H1 (cell line): ENCODE measurements at regions not wholly inside any gene's neighbourhood (a gene's known extent, or its start where the extent isn't known, plus 50 kb on each side); places are given as distances from the start of the nearest gene placed in this dataset.

Experiments used
- CTCF ChIA-PET: fragments of 300-600 bp; sonication (Branson Sonifier 250); formaldehyde crosslinking; loops from one replicate; lab custom pipeline; 2021; ENCODE audit not compliant: partially characterized antibody; lab: Charles Lee
- POLR2A ChIA-PET: fragments of 300-600 bp; sonication (Branson Sonifier 250); formaldehyde crosslinking; loops from one replicate; lab custom pipeline; 2021; ENCODE audit warnings: inconsistent platforms; ENCODE audit not compliant: partially characterized antibody; lab: Charles Lee
- DNase-seq, 2 experiments: peaks; one replicate each; pipeline versions ENCODE4 v3.0.0 to v3.0.0-alpha.2; 2010 to 2022; ENCODE audit warnings: low spot score in 2 of 2, low read depth in 1 of 2, mixed read lengths in 1 of 2
- FAIRE-seq: peaks from 2 replicates; lab custom pipeline; 2011; peaks lifted over from hg19 to GRCh38; lab: Jason Lieb, UNC
- H2AFZ ChIP-seq: 2 replicates; pipeline ENCODE4 v1.8.1; 2012; ENCODE audit warnings: low read length, inconsistent platforms
- H2AK5ac ChIP-seq: 2 replicates; pipeline ENCODE4 v1.6.1; 2013; ENCODE audit warnings: low read depth, low read length
- H2BK120ac ChIP-seq: replicated peaks from 2 replicates; pipeline ENCODE3; 2013; ENCODE audit warnings: low read depth, low read length, inconsistent platforms
- H2BK12ac ChIP-seq: 2 replicates; pipeline ENCODE4 v1.6.1; 2013; ENCODE audit warnings: low read depth, low read length
- H2BK15ac ChIP-seq: 2 replicates; pipeline ENCODE4 v1.6.1; 2013; ENCODE audit warnings: low read length
- H2BK20ac ChIP-seq: 2 replicates; pipeline ENCODE4 v1.6.1; 2013; ENCODE audit warnings: low read length
- H2BK5ac ChIP-seq: 2 replicates; pipeline ENCODE4 v1.6.1; 2013; ENCODE audit warnings: low read depth, low read length
- H3K14ac ChIP-seq: 2 replicates; pipeline ENCODE4 v1.6.1; 2013; ENCODE audit warnings: inconsistent platforms; ENCODE audit not compliant: insufficient read length
- H3K18ac ChIP-seq: 2 replicates; pipeline ENCODE4 v1.6.1; 2013; ENCODE audit warnings: low read length; ENCODE audit errors: extremely low read depth
- H3K23ac ChIP-seq: 2 replicates; pipeline ENCODE4 v1.6.1; 2013; ENCODE audit warnings: inconsistent platforms; ENCODE audit not compliant: insufficient read length
- H3K23me2 ChIP-seq: 2 replicates; pipeline ENCODE4 v1.6.1; 2013; ENCODE audit warnings: low read depth, low read length
- H3K27ac ChIP-seq: 2 replicates; pipeline ENCODE4 v1.6.1; 2011; ENCODE audit warnings: low read depth, low read length, inconsistent platforms
- H3K27me3 ChIP-seq, 4 experiments: replicated peaks in 1 of 4; 1 replicate in 1 of 4; 2 replicates in 3 of 4; pipeline versions ENCODE4 v1.6.1 to v1.8.1; 2011 to 2013; ENCODE audit warnings: low read length in 3 of 4, mild to moderate bottlenecking in 3 of 4, inconsistent platforms in 2 of 4, mixed read lengths in 2 of 4, moderate library complexity in 1 of 4; ENCODE audit not compliant: control insufficient read depth in 3 of 4, insufficient read depth in 3 of 4; ENCODE audit errors: extremely low read depth in 1 of 4
- H3K36me3 ChIP-seq, 4 experiments: 2 replicates each; pipeline versions ENCODE4 v1.6.1 to v1.8.1; 2011 to 2013; ENCODE audit warnings: mild to moderate bottlenecking in 4 of 4, low read length in 3 of 4, moderate library complexity in 2 of 4, control low read depth in 1 of 4, inconsistent platforms in 1 of 4; ENCODE audit not compliant: insufficient read depth in 4 of 4, control insufficient read depth in 2 of 4
- H3K4ac ChIP-seq: replicated peaks from 2 replicates; pipeline ENCODE3; 2013; ENCODE audit warnings: low read length, low read depth, mixed read lengths, inconsistent platforms; ENCODE audit not compliant: insufficient read length
- H3K4me1 ChIP-seq, 4 experiments: replicated peaks in 1 of 4; 1 replicate in 1 of 4; 2 replicates in 3 of 4; pipeline versions ENCODE4 v1.6.1 to v1.8.1; 2011 to 2013; ENCODE audit warnings: low read length in 3 of 4, inconsistent platforms in 2 of 4, mixed read lengths in 1 of 4; ENCODE audit not compliant: insufficient read depth in 4 of 4, control insufficient read depth in 3 of 4
- H3K4me2 ChIP-seq, 2 experiments: 2 replicates each; pipeline versions ENCODE4 v1.6.1 to v1.8.1; 2011 to 2013; ENCODE audit warnings: low read depth in 2 of 2, low read length in 2 of 2, control low read depth in 1 of 2, inconsistent platforms in 1 of 2, mild to moderate bottlenecking in 1 of 2; ENCODE audit not compliant: insufficient read depth in 1 of 2
- H3K4me3 ChIP-seq, 4 experiments: fragments of 200-600, 300-600 bp in 1 of 4; sonication (generic), shearing (Covaris generic), sonication (Bioruptor Twin) in 1 of 4; 2 replicates each; pipeline versions ENCODE4 v1.5.1 to v1.8.1; 2011 to 2016; ENCODE audit warnings: low read length in 4 of 4, low read depth in 3 of 4, control low read depth in 2 of 4, inconsistent platforms in 2 of 4, mild to moderate bottlenecking in 2 of 4, mixed read lengths in 1 of 4, moderate library complexity in 1 of 4; ENCODE audit not compliant: insufficient read depth in 2 of 4; ENCODE audit errors: extremely low read depth in 1 of 4
- H3K56ac ChIP-seq: replicated peaks from 2 replicates; pipeline ENCODE3; 2013; ENCODE audit warnings: low read depth, mild to moderate bottlenecking, mixed read lengths, low read length, inconsistent platforms; ENCODE audit not compliant: insufficient read length
- H3K79me1 ChIP-seq: 2 replicates; pipeline ENCODE4 v1.6.1; 2013; ENCODE audit warnings: low read depth, low read length, control low read depth
- H3K79me2 ChIP-seq, 2 experiments: 2 replicates each; pipeline versions ENCODE4 v1.6.1 to v1.8.1; 2012 to 2013; ENCODE audit warnings: low read length in 2 of 2, mild to moderate bottlenecking in 2 of 2, inconsistent platforms in 1 of 2; ENCODE audit not compliant: insufficient read depth in 2 of 2, control insufficient read depth in 1 of 2
- H3K9ac ChIP-seq, 4 experiments: replicated peaks in 1 of 4; 1 replicate in 1 of 4; 2 replicates in 3 of 4; pipeline versions ENCODE4 v1.6.1 to v1.8.1; 2011 to 2013; ENCODE audit warnings: low read depth in 3 of 4, low read length in 3 of 4, control low read depth in 2 of 4, mild to moderate bottlenecking in 2 of 4, moderate library complexity in 2 of 4, inconsistent platforms in 1 of 4; ENCODE audit errors: extremely low read depth in 1 of 4
- H3K9me3 ChIP-seq, 2 experiments: 2 replicates each; pipeline versions ENCODE4 v1.6.1 to v1.8.1; 2012 to 2013; ENCODE audit warnings: mild to moderate bottlenecking in 2 of 2, moderate library complexity in 2 of 2, control low read depth in 1 of 2, inconsistent platforms in 1 of 2, low read depth in 1 of 2, low read length in 1 of 2, mixed read lengths in 1 of 2; ENCODE audit not compliant: insufficient read depth in 2 of 2
- H4K20me1 ChIP-seq, 2 experiments: replicated peaks in 1 of 2; 2 replicates each; pipeline versions ENCODE3 to v1.8.1; 2011 to 2013; ENCODE audit warnings: inconsistent platforms in 2 of 2, low read length in 2 of 2, mild to moderate bottlenecking in 1 of 2; ENCODE audit not compliant: insufficient read depth in 2 of 2, control insufficient read depth in 1 of 2
- H4K5ac ChIP-seq: 2 replicates; pipeline ENCODE4 v1.6.1; 2013; ENCODE audit warnings: low read length, low read depth, mixed read lengths, inconsistent platforms; ENCODE audit not compliant: insufficient read length
- H4K8ac ChIP-seq: 2 replicates; pipeline ENCODE4 v1.8.0; 2013; ENCODE audit warnings: mild to moderate bottlenecking, moderate library complexity, low read length, inconsistent platforms; ENCODE audit not compliant: insufficient read depth; ENCODE audit errors: extremely low read depth
- H4K91ac ChIP-seq: replicated peaks from 2 replicates; pipeline ENCODE3; 2013; ENCODE audit warnings: low read length, mixed read lengths, inconsistent platforms; ENCODE audit not compliant: insufficient read length
- ATF3 ChIP-seq: IDR thresholded peaks from 2 replicates; pipeline ENCODE4 v1.6.1; 2011; ENCODE audit warnings: low read depth, mild to moderate bottlenecking, low read length; ENCODE audit not compliant: insufficient read depth
- BCL11A ChIP-seq, 2 experiments: IDR thresholded peaks; one replicate each; pipeline ENCODE4 v1.6.1; 2011; ENCODE audit warnings: low read depth in 2 of 2, low read length in 2 of 2, mild to moderate bottlenecking in 2 of 2
- CTBP2 ChIP-seq: IDR thresholded peaks from 2 replicates; pipeline ENCODE4 v1.7.0; 2011; ENCODE audit warnings: borderline replicate concordance, mild to moderate bottlenecking, moderate library complexity, mixed read lengths, low read length; ENCODE audit not compliant: insufficient read depth, insufficient read length
- MAFK ChIP-seq: IDR thresholded peaks from 2 replicates; pipeline ENCODE4 v1.6.1; 2012; ENCODE audit warnings: low read depth, mild to moderate bottlenecking, improper control_type of control experiment, low read length
- NANOG ChIP-seq: IDR thresholded peaks from 2 replicates; pipeline ENCODE4 v1.6.1; 2011; ENCODE audit warnings: low read length, low read depth, mild to moderate bottlenecking, inconsistent platforms; ENCODE audit not compliant: insufficient read depth, poor library complexity, severe bottlenecking
- RXRA ChIP-seq: IDR thresholded peaks from 2 replicates; pipeline ENCODE4 v1.6.1; 2011; ENCODE audit warnings: low read depth, mild to moderate bottlenecking, low read length, moderate library complexity; ENCODE audit not compliant: insufficient read depth
- SIRT6 ChIP-seq: IDR thresholded peaks from one replicate; pipeline ENCODE4 v1.7.1; 2012; ENCODE audit warnings: low read length, inconsistent platforms
- WGBS, 2 experiments: shearing (Covaris generic) in 1 of 2; methylation state at CpG; one replicate each; pipeline versions ENCODE4 v1.1.6 to v1.1.7; 2013 to 2015; ENCODE audit warnings: low lambda C conversion rate in 2 of 2, mixed read lengths in 2 of 2, inconsistent platforms in 1 of 2, low coverage in 1 of 2, missing lambda C conversion rate in 1 of 2; ENCODE audit not compliant: insufficient replicate concordance in 2 of 2, insufficient coverage in 1 of 2, insufficient read length in 1 of 2; ENCODE audit errors: extremely low coverage in 1 of 2, missing lambda C conversion rate in 1 of 2; 5-methylcytosine and 5-hydroxymethylcytosine counted together

GRCh38 chr22:49541693-49542230 lies 285.9 kb downstream of the BRD1 start:
- FAIRE-seq = no peak
- CTCF ChIA-PET = interaction anchor here (0.7 to 3.4 kb wide), 4 partner anchors 9 to 28 kb away, joined by 3 to 13 read pairs (median 5); no protein-coding TSS in a partner anchor

More at GRCh38 chr22:49541693-49542230, 285.9 kb downstream of the BRD1 start:
- POLR2A ChIA-PET = no interaction called here
- Histone ChIP-seq H2BK12ac (no peak overlapping the region; the same call in 1 of the 2 replicates), H4K5ac (no peak overlapping the region), H3K56ac (no peak overlapping the region), H4K20me1 (no peaks in the 10 kb centered on the region), H3K79me1 (no peaks in the 10 kb centered on the region), H2BK120ac (no peak overlapping the region), H3K36me3 (no peaks in the 10 kb centered on the region), H4K8ac (no peak overlapping the region), H2BK5ac (no peak overlapping the region), H2BK20ac (no peak overlapping the region), H3K27me3 (no peaks in the 10 kb centered on the region), H3K23me2 (no peaks in the 10 kb centered on the region), H3K4me1 (peaks cover 1 to 7% (median 2%) of the 10 kb centered on the region in 4 experiments; a peak in 5 of 7 replicates), H3K14ac (no peak overlapping the region), H3K4me2 (no peak overlapping the region), H3K27ac (no peak overlapping the region), H3K4ac (no peak overlapping the region), H3K9me3 (no peaks in the 10 kb centered on the region), H3K4me3 (no peak overlapping the region), H2AK5ac (0 out of 2 replicates have a peak overlapping the region, but pooled peaks have one; percentile 32), H2BK15ac (no peak overlapping the region; the same call in 1 of the 2 replicates), H3K23ac (no peak overlapping the region), H3K9ac (no peak overlapping the region), H3K79me2 (no peaks in the 10 kb centered on the region), H3K18ac (0 out of 2 replicates have a peak overlapping the region, but pooled peaks have one; percentile 28), H2AFZ (no peak overlapping the region), H4K91ac (peak overlapping the region; percentile 13)
- TF ChIP-seq BCL11A (IDR thresholded peaks at IDR 0.05; ENCODE audit: low read depth in 2 of 2, low read length in 2 of 2) (no peak), RXRA (no peak), ATF3 (no peak), CTBP2 (no peak), MAFK (no peak), NANOG (no peak), SIRT6 (no peak)
- WGBS, 2 experiments = 94% methylated on average over 7 of the region's 15 CpGs; no CpG with 5 or more reads in 1 of the 2 experiments
- no peak for DNase-seq
